Astrocyte (in vitro differentiated cells and primary cell): ENCODE measurements at regions not wholly inside any gene's neighbourhood (a gene's known extent, or its start where the extent isn't known, plus 50 kb on each side); places are given as distances from the start of the nearest gene placed in this dataset.

Source experiments
- CTCF ChIP-seq: IDR thresholded peaks from 2 replicates; pipeline ENCODE4 v1.5.1; 2011; ENCODE audit warnings: low read depth, mild to moderate bottlenecking, inconsistent platforms, low read length, moderate library complexity; ENCODE audit not compliant: insufficient read depth
- EZH2 ChIP-seq: IDR thresholded peaks from 2 replicates; pipeline ENCODE4 v1.6.1; 2012; ENCODE audit warnings: mild to moderate bottlenecking, low read length, inconsistent platforms; ENCODE audit not compliant: insufficient read depth

GRCh38 chr2:48232351-48232750 lies 82.1 kb upstream of the FOXN2 start:
- TF ChIP-seq EZH2 (no peak), CTCF (no peak)
